Astrocyte (in vitro differentiated cells and primary cell): ENCODE measurements at regions not wholly inside any gene's neighbourhood (a gene's known extent, or its start where the extent isn't known, plus 50 kb on each side); places are given as distances from the start of the nearest gene placed in this dataset.

Experiments
- CTCF ChIP-seq: IDR thresholded peaks from 2 replicates; pipeline ENCODE4 v1.5.1; 2011; ENCODE audit warnings: low read depth, mild to moderate bottlenecking, inconsistent platforms, low read length, moderate library complexity; ENCODE audit not compliant: insufficient read depth
- EZH2 ChIP-seq: IDR thresholded peaks from 2 replicates; pipeline ENCODE4 v1.6.1; 2012; ENCODE audit warnings: mild to moderate bottlenecking, low read length, inconsistent platforms; ENCODE audit not compliant: insufficient read depth

DNA sequence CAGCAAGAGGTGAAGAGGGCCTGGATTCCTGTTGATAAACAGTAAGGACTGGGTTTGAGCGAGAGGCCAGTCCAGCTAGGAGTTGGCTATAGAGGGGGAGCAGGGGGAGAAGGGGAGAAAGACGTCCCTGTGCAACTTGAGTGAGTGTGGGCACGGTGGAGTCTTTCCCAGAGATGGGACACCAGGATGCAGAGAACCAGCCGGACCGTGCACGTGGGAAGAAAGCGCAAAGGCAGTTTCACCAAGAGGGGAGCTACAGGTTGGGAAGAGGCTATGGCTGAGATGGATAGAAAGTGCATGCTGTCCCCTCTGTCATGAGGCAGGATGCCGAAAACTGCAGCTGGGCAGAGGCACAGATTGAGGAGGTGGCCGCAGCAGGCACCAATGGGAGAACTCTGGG is 96.0 kb upstream of the TLE3 start:
- TF ChIP-seq CTCF (no peak), EZH2 (no peak)
